PC-9 (cell line): ENCODE measurements at regions not wholly inside any gene's neighbourhood (a gene's known extent, or its start where the extent isn't known, plus 50 kb on each side); places are given as distances from the start of the nearest gene placed in this dataset.
"Not testable (repeated sequence)": the region's sequence is repeated elsewhere in the genome, so short reads cannot be mapped to it uniquely, and the experiment has no call there.

ENCODE experiments used
- CTCF ChIP-seq: fragments of 200-600 bp; sonication (generic); conservative IDR thresholded peaks from 2 replicates; pipeline ENCODE4 v1.6.1; 2017; ENCODE audit warnings: mixed run types, antibody characterized with exemption, mild to moderate bottlenecking, moderate library complexity
- EZH2 ChIP-seq: fragments of 200-600 bp; sonication (generic); IDR thresholded peaks from 2 replicates; pipeline ENCODE4 v1.8.0; 2017; ENCODE audit warnings: antibody characterized with exemption, low read depth

- not testable (repeated sequence) for TF ChIP-seq CTCF, EZH2
These were observed 153.0 kb upstream of the ZNF469 start for GRCh38 chr16:88229710-88230109.
